GM19023 (cell line): ENCODE measurements at regions not wholly inside any gene's neighbourhood (a gene's known extent, or its start where the extent isn't known, plus 50 kb on each side); places are given as distances from the start of the nearest gene placed in this dataset.
A peak's percentile ranks its signal among the peaks of the same experiment; 100 is the strongest.
"Not testable (repeated sequence)": the region's sequence is repeated elsewhere in the genome, so short reads cannot be mapped to it uniquely, and the experiment has no call there.

Experiments
- ATAC-seq: cut with Tn5 transposase; IDR thresholded peaks from one replicate; pipeline ENCODE4 v1.9.1; 2021; ENCODE audit warnings: mild to moderate bottlenecking, moderate library complexity; ENCODE audit not compliant: unreplicated experiment

- ATAC-seq: peak; percentile 66
Observed at GRCh38 chr1:229139331-229140118, 131.4 kb upstream of the RAB4A start.

- ATAC-seq: no peak
Observed at GRCh38 chr1:229140119-229140396, 130.9 kb upstream of the RAB4A start.

- ATAC-seq: no peak
Observed at GRCh38 chr1:229141271-229141670, 129.6 kb upstream of the RAB4A start.

- no peak for ATAC-seq
Observed at GRCh38 chr1:229141689-229142377, 129.1 kb upstream of the RAB4A start.

- ATAC-seq: no peak
Observed at GRCh38 chr1:229142471-229142870, 128.4 kb upstream of the RAB4A start.

GRCh38 chr1:229146647-229147046 is 124.3 kb upstream of the RAB4A start:
- no peak for ATAC-seq

GRCh38 chr1:229147072-229147471 is 123.8 kb upstream of the RAB4A start:
- ATAC-seq: no peak

- ATAC-seq: no peak
Observed at GRCh38 chr1:229148041-229148671, 122.8 kb upstream of the RAB4A start.

GRCh38 chr1:229148743-229149142 is 122.2 kb upstream of the RAB4A start:
- ATAC-seq: no peak

- no peak for ATAC-seq
Observed at GRCh38 chr1:229149435-229149834, 121.5 kb upstream of the RAB4A start.

- no peak for ATAC-seq
Observed at GRCh38 chr1:229150518-229150917, 120.4 kb upstream of the RAB4A start.

- ATAC-seq: not testable (repeated sequence)
Observed at GRCh38 chr1:229151412-229151811, 119.5 kb upstream of the RAB4A start.

- no peak for ATAC-seq
Observed at GRCh38 chr1:229152311-229152710, 118.6 kb upstream of the RAB4A start.

GRCh38 chr1:229153955-229154548 is 116.9 kb upstream of the RAB4A start:
- ATAC-seq: no peak

- ATAC-seq: no peak
Observed at GRCh38 chr1:229154811-229155210, 116.1 kb upstream of the RAB4A start.

- ATAC-seq: no peak
Observed at GRCh38 chr1:229155472-229155871, 115.4 kb upstream of the RAB4A start.

GRCh38 chr1:229156872-229157271 is 114.0 kb upstream of the RAB4A start:
- ATAC-seq: no peak

- ATAC-seq: no peak
Observed at GRCh38 chr1:229157480-229157879, 113.4 kb upstream of the RAB4A start.

- no peak for ATAC-seq
Observed at GRCh38 chr1:229158341-229158921, 112.5 kb upstream of the RAB4A start.

GRCh38 chr1:229158927-229159326 is 112.0 kb upstream of the RAB4A start:
- no peak for ATAC-seq
